GM12892 (cell line): ENCODE measurements at regions not wholly inside any gene's neighbourhood (a gene's known extent, or its start where the extent isn't known, plus 50 kb on each side); places are given as distances from the start of the nearest gene placed in this dataset.

Experiments
- POLR2AphosphoS5 ChIP-seq: IDR thresholded peaks from 2 replicates; pipeline ENCODE4 v1.6.1; 2011; ENCODE audit warnings: low read depth, low read length, control low read depth
- TAF1 ChIP-seq: IDR thresholded peaks from 2 replicates; pipeline ENCODE4 v1.6.1; 2011; ENCODE audit warnings: low read depth, mild to moderate bottlenecking, control low read depth, low read length, borderline replicate concordance

GRCh38 chr12:60043236-60043635 lies 447.4 kb downstream of the SLC16A7 start:
- TF ChIP-seq TAF1, result no peak
- TF ChIP-seq POLR2AphosphoS5, result no peak
